ENCODE measurements at regions not wholly inside any gene's neighbourhood (a gene's known extent, or its start where the extent isn't known, plus 50 kb on each side); places are given as distances from the start of the nearest gene placed in this dataset.
"Not testable (repeated sequence)": the region's sequence is repeated elsewhere in the genome, so short reads cannot be mapped to it uniquely, and the experiment has no call there.

DNA sequence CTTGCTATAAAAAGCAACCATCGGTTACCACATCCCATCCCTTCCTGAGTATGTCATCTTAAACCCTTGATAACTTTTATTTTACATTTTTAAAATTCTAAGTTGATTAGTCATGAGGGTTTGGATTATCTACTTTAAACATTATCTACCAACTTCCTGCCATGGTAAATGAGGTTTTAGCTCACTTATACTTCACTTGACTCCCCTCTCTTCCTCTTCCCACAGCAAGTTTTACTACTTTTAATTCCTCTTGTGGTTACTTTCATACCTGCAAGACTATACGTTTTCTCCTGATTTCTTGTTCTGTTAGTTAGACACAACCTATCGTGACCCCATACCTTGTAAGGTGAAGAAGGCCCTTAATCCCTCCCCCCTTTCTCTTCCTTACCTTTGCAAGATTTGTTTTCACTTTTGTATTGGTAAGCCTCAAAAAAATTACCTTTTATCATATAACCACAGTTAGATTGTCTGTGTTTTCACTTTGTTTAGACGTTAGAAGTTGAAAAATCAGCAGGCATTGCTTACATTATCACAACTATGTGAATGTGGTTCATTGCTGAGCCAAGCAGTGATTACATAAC, 60.1 kb upstream of the OGFRL1 start:
- Histone ChIP-seq H3K27ac (replicated peaks) (no peak overlapping the region), H3K4me3 (replicated peaks; ENCODE audit: insufficient read depth, low read length) (no peak overlapping the region), H3K27me3 (ENCODE audit: insufficient read depth, poor library complexity, severe bottlenecking) (no peaks in the 10 kb centered on the region)
- no peak for DNase-seq (ENCODE audit: low read depth in 1 of 2, low spot score in 1 of 2)
- TF ChIP-seq, protein P1, sequence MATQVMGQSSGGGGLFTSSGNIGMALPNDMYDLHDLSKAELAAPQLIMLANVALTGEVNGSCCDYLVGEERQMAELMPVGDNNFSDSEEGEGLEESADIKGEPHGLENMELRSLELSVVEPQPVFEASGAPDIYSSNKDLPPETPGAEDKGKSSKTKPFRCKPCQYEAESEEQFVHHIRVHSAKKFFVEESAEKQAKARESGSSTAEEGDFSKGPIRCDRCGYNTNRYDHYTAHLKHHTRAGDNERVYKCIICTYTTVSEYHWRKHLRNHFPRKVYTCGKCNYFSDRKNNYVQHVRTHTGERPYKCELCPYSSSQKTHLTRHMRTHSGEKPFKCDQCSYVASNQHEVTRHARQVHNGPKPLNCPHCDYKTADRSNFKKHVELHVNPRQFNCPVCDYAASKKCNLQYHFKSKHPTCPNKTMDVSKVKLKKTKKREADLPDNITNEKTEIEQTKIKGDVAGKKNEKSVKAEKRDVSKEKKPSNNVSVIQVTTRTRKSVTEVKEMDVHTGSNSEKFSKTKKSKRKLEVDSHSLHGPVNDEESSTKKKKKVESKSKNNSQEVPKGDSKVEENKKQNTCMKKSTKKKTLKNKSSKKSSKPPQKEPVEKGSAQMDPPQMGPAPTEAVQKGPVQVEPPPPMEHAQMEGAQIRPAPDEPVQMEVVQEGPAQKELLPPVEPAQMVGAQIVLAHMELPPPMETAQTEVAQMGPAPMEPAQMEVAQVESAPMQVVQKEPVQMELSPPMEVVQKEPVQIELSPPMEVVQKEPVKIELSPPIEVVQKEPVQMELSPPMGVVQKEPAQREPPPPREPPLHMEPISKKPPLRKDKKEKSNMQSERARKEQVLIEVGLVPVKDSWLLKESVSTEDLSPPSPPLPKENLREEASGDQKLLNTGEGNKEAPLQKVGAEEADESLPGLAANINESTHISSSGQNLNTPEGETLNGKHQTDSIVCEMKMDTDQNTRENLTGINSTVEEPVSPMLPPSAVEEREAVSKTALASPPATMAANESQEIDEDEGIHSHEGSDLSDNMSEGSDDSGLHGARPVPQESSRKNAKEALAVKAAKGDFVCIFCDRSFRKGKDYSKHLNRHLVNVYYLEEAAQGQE (IDR thresholded peaks at IDR 0.05; ENCODE audit: insufficient replicate concordance, low read depth) = no peak
- TF ChIP-seq GABPA (IDR thresholded peaks at IDR 0.05; ENCODE audit: low read depth) = no peak
- TF ChIP-seq POLR2AphosphoS5 (IDR thresholded peaks at IDR 0.05; ENCODE audit: low read depth) = no peak
- TF ChIP-seq CTCF (IDR thresholded peaks at IDR 0.05; ENCODE audit: insufficient read depth, low read length) = no peak
- TF ChIP-seq SPI1 (IDR thresholded peaks at IDR 0.05; ENCODE audit: borderline replicate concordance, low read depth) = no peak

- TF ChIP-seq CTCF (IDR thresholded peaks at IDR 0.05; ENCODE audit: insufficient read depth, low read length) = no peak
- no peak for TF ChIP-seq SPI1 (IDR thresholded peaks at IDR 0.05; ENCODE audit: borderline replicate concordance, low read depth)
- no peak for TF ChIP-seq POLR2AphosphoS5 (IDR thresholded peaks at IDR 0.05; ENCODE audit: low read depth)
- TF ChIP-seq, protein P1 (IDR thresholded peaks at IDR 0.05; ENCODE audit: insufficient replicate concordance, low read depth) = peak; percentile 85
- TF ChIP-seq GABPA (IDR thresholded peaks at IDR 0.05; ENCODE audit: low read depth) = no peak
- DNase-seq (ENCODE audit: low read depth in 1 of 2, low spot score in 1 of 2) = no peak
- H3K27ac ChIP-seq (replicated peaks) = no peak overlapping the region
- no peak overlapping the region for H3K4me3 ChIP-seq (replicated peaks; ENCODE audit: insufficient read depth, low read length)
- no peaks in the 10 kb centered on the region for H3K27me3 ChIP-seq (ENCODE audit: insufficient read depth, poor library complexity, severe bottlenecking)
Measured at GRCh38 chr6:71229477-71229876, 59.1 kb upstream of the OGFRL1 start.

GRCh38 chr6:71232890-71233289, 55.7 kb upstream of the OGFRL1 start:
- not testable (repeated sequence) for H3K27me3 ChIP-seq (ENCODE audit: insufficient read depth, poor library complexity, severe bottlenecking); H3K4me3 ChIP-seq (replicated peaks; ENCODE audit: insufficient read depth, low read length); DNase-seq (ENCODE audit: low read depth in 1 of 2, low spot score in 1 of 2); H3K27ac ChIP-seq (replicated peaks)

DNA sequence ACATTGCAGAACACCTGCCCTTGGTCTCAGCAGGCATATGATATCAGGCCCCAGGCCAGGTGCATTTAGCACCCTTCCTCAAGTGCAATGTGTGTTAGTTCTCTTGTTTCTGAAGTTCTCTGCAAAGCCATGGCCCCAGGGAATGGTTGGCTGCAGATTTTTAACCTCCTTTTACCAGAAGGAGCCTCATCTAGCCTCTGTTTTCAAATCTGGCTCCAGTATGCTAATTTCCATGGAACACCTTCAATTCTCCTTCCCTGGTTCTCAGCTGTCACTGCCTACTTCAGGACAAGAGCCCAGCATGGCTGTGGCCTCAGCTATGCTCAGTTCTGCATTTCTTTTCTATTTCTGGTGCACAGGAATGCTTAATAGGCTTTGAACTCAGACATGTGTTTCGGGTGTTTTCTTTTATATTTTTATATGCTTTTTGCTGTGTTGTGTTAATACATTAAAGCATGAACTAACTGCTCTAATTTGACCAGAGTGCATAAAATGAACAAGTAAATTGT, 51.6 kb upstream of the OGFRL1 start:
- TF ChIP-seq SPI1 (IDR thresholded peaks at IDR 0.05; ENCODE audit: borderline replicate concordance, low read depth) (no peak), CTCF (IDR thresholded peaks at IDR 0.05; ENCODE audit: insufficient read depth, low read length) (no peak), GABPA (IDR thresholded peaks at IDR 0.05; ENCODE audit: low read depth) (no peak), POLR2AphosphoS5 (IDR thresholded peaks at IDR 0.05; ENCODE audit: low read depth) (no peak)
- TF ChIP-seq, protein P1 (IDR thresholded peaks at IDR 0.05; ENCODE audit: insufficient replicate concordance, low read depth) = no peak
- Histone ChIP-seq H3K27me3 (ENCODE audit: insufficient read depth, poor library complexity, severe bottlenecking) (no peaks in the 10 kb centered on the region), H3K4me3 (replicated peaks; ENCODE audit: insufficient read depth, low read length) (no peak overlapping the region), H3K27ac (replicated peaks) (no peak overlapping the region)
- no peak for DNase-seq (ENCODE audit: low read depth in 1 of 2, low spot score in 1 of 2)

Data from HL-60 (cell line).